ENCODE measurements at regions not wholly inside any gene's neighbourhood (a gene's known extent, or its start where the extent isn't known, plus 50 kb on each side); places are given as distances from the start of the nearest gene placed in this dataset.

DNA sequence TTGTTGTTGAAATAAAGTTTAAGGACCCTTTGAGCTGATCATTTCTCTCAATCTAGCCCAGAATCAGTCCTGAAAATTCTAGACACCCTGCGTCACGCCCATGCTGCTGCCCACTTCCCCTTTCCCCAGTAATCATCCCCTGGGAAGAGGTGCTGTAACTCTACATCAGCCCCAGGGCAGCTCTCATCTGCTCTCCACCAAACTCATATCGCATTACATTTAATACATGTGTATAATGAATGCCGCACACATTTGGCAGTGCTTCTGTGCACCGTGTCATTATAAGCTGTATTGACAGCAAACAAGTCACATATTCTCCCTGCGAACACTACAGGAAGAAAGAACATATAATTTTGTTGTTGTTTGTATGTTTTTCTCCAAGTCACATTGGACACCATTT lies 539.7 kb upstream of the DAB1 start:
- H3K36me3 Mint-ChIP-seq, result no peaks in the 10 kb centered on the region
- no peaks in the 10 kb centered on the region for H3K9me3 Mint-ChIP-seq
- no peaks in the 10 kb centered on the region for H3K27me3 ChIP-seq (ENCODE audit: control insufficient read depth in 2 of 2, insufficient read depth in 2 of 2, low read length in 2 of 2)
- H2AFZ ChIP-seq (ENCODE audit: insufficient read depth, low read depth, low read length, poor library complexity, severe bottlenecking), result no peak overlapping the region
- TF ChIP-seq, protein P1, sequence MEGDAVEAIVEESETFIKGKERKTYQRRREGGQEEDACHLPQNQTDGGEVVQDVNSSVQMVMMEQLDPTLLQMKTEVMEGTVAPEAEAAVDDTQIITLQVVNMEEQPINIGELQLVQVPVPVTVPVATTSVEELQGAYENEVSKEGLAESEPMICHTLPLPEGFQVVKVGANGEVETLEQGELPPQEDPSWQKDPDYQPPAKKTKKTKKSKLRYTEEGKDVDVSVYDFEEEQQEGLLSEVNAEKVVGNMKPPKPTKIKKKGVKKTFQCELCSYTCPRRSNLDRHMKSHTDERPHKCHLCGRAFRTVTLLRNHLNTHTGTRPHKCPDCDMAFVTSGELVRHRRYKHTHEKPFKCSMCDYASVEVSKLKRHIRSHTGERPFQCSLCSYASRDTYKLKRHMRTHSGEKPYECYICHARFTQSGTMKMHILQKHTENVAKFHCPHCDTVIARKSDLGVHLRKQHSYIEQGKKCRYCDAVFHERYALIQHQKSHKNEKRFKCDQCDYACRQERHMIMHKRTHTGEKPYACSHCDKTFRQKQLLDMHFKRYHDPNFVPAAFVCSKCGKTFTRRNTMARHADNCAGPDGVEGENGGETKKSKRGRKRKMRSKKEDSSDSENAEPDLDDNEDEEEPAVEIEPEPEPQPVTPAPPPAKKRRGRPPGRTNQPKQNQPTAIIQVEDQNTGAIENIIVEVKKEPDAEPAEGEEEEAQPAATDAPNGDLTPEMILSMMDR (IDR thresholded peaks at IDR 0.05), result no peak
- no peaks in the 10 kb centered on the region for H3K4me1 ChIP-seq (ENCODE audit: control insufficient read depth in 1 of 2, insufficient read depth in 2 of 2, low read length in 2 of 2)
- no peak for DNase-seq
- no peak overlapping the region for H3K4me3 ChIP-seq (replicated peaks in 1 of 3; ENCODE audit: low read depth in 2 of 3, low read length in 3 of 3)
- peaks cover 0 to 5% (median 1%) of the 10 kb centered on the region in 3 donors for H3K27me3 Mint-ChIP-seq (ENCODE audit: low read depth in 3 of 3)
- WGBS (ENCODE audit: insufficient coverage), result 58% methylated on average over 2 of the region's 6 CpGs
- intact Hi-C loops (cut with micrococcal nuclease), result no loop called here
- H3K9ac ChIP-seq (ENCODE audit: insufficient read depth, low read length, poor library complexity, severe bottlenecking), result no peak overlapping the region
- no peaks in the 10 kb centered on the region for H3K9me3 ChIP-seq (replicated peaks in 1 of 2; ENCODE audit: control insufficient read depth in 1 of 2, insufficient read depth in 1 of 2, low read length in 2 of 2)
- no peak overlapping the region for H3K27ac ChIP-seq (ENCODE audit: low read depth in 1 of 2, low read length in 2 of 2)
- no peak overlapping the region for H3K27ac Mint-ChIP-seq
- no peak overlapping the region for H3K4me3 Mint-ChIP-seq
- no peaks in the 10 kb centered on the region for H4K20me1 ChIP-seq (ENCODE audit: insufficient read depth, low read length)
- H3K4me1 Mint-ChIP-seq, result no peaks in the 10 kb centered on the region
- H3K4me2 ChIP-seq (replicated peaks; ENCODE audit: extremely low read depth, low read length, poor library complexity, severe bottlenecking), result no peak overlapping the region
- no peaks in the 10 kb centered on the region for H3K36me3 ChIP-seq (replicated peaks in 1 of 2; ENCODE audit: control insufficient read depth in 1 of 2, insufficient read depth in 2 of 2, low read length in 2 of 2)
- no peaks in the 10 kb centered on the region for H3K79me2 ChIP-seq (ENCODE audit: insufficient read depth, low read length)

DNA sequence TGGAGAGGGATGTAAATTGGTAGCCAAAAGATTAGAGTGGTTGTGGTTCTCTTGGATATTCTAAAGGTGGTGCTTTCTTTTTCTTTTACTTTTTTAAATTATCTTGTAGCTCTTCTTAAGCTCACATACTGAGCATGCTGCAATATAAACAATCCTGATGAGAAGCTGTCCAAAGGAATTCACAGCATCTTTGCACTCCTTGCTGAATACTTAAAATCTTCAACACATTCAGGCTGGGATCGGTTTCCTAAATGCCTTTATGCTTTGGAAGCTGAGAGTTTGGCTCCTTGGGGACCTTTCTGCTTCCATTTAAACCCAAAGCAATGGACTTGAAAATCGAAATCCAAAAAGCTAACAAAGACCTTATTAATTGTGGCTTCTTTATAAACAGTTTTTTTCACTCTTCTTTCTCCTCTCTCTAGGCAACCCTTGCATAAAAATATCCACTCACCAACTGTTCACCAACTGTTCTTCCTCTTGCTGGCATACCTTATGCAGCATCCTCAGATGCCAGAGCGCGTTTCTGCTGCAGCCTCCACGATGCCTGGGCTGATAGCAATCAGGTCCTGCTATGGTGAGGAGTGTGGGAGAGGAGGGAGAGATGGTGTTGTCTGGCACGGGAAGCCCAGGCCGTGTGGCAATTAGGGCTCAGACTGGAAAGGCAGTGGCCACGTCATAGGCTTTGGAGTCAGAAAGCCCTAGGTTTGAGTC lies 535.8 kb upstream of the DAB1 start:
- Histone ChIP-seq H3K4me3 (replicated peaks in 1 of 3; ENCODE audit: low read depth in 2 of 3, low read length in 3 of 3) (no peak overlapping the region), H3K27ac (ENCODE audit: low read depth in 1 of 2, low read length in 2 of 2) (no peak overlapping the region), H3K36me3 (replicated peaks in 1 of 2; ENCODE audit: control insufficient read depth in 1 of 2, insufficient read depth in 2 of 2, low read length in 2 of 2) (no peaks in the 10 kb centered on the region), H4K20me1 (ENCODE audit: insufficient read depth, low read length) (no peaks in the 10 kb centered on the region), H2AFZ (ENCODE audit: insufficient read depth, low read depth, low read length, poor library complexity, severe bottlenecking) (no peak overlapping the region), H3K9me3 (replicated peaks in 1 of 2; ENCODE audit: control insufficient read depth in 1 of 2, insufficient read depth in 1 of 2, low read length in 2 of 2) (no peaks in the 10 kb centered on the region), H3K9ac (ENCODE audit: insufficient read depth, low read length, poor library complexity, severe bottlenecking) (no peak overlapping the region), H3K4me2 (replicated peaks; ENCODE audit: extremely low read depth, low read length, poor library complexity, severe bottlenecking) (no peak overlapping the region), H3K79me2 (ENCODE audit: insufficient read depth, low read length) (no peaks in the 10 kb centered on the region), H3K27me3 (ENCODE audit: control insufficient read depth in 2 of 2, insufficient read depth in 2 of 2, low read length in 2 of 2) (no peaks in the 10 kb centered on the region), H3K4me1 (ENCODE audit: control insufficient read depth in 1 of 2, insufficient read depth in 2 of 2, low read length in 2 of 2) (no peaks in the 10 kb centered on the region)
- H3K36me3 Mint-ChIP-seq, result no peaks in the 10 kb centered on the region
- no peaks in the 10 kb centered on the region for H3K9me3 Mint-ChIP-seq
- H3K4me3 Mint-ChIP-seq, result no peak overlapping the region
- DNase-seq, result no peak
- intact Hi-C loops (cut with micrococcal nuclease), result no loop called here
- WGBS (ENCODE audit: insufficient coverage), result 58% methylated on average over 5 of the region's 8 CpGs
- no peaks in the 10 kb centered on the region for H3K4me1 Mint-ChIP-seq
- peaks cover 0 to 1% (median 1%) of the 10 kb centered on the region in 3 donors for H3K27me3 Mint-ChIP-seq (ENCODE audit: low read depth in 3 of 3)
- TF ChIP-seq, protein P1 (IDR thresholded peaks at IDR 0.05), result no peak
- no peak overlapping the region for H3K27ac Mint-ChIP-seq
